ENCODE measurements at regions not wholly inside any gene's neighbourhood (a gene's known extent, or its start where the extent isn't known, plus 50 kb on each side); places are given as distances from the start of the nearest gene placed in this dataset.

- H3K4me1 ChIP-seq (ENCODE audit: insufficient read depth) = no peaks in the 10 kb centered on the region
- H3K36me3 ChIP-seq (ENCODE audit: insufficient read depth) = no peaks in the 10 kb centered on the region
- no peaks in the 10 kb centered on the region for H4K20me1 ChIP-seq (replicated peaks; ENCODE audit: insufficient read depth)
- no peak overlapping the region for H3K27ac Mint-ChIP-seq
- H3K4me2 ChIP-seq = no peak overlapping the region
- no peak overlapping the region for H3K4me3 ChIP-seq
- H3K4me1 Mint-ChIP-seq = 0 out of 3 replicates have a peak, but pooled peaks cover 2% of the 10 kb centered on the region
- H2AFZ ChIP-seq = no peak overlapping the region
- no peaks in the 10 kb centered on the region; the same call in 1 of the 2 replicates for H3K9me2 ChIP-seq (ENCODE audit: insufficient read depth)
- no peaks in the 10 kb centered on the region for H3K27me3 Mint-ChIP-seq (ENCODE audit: insufficient read depth, low read depth, poor library complexity)
- H3K79me2 ChIP-seq (replicated peaks; ENCODE audit: insufficient read depth) = no peaks in the 10 kb centered on the region
- H3F3A ChIP-seq (replicated peaks; ENCODE audit: low read depth) = no peaks in the 10 kb centered on the region
- H3K9me3 Mint-ChIP-seq = no peaks in the 10 kb centered on the region
- no peak for ATAC-seq
- TF ChIP-seq REST (IDR thresholded peaks at IDR 0.05; ENCODE audit: unreplicated experiment) = no peak
- no peak for TF ChIP-seq CREB1 (CRISPR knock-in tag; IDR thresholded peaks at IDR 0.05; ENCODE audit: low read depth)
- no peak for TF ChIP-seq ZNF331 (CRISPR knock-in tag; IDR thresholded peaks at IDR 0.05; ENCODE audit: low read depth)
- no peak for TF ChIP-seq ZNF114 (CRISPR knock-in tag; IDR thresholded peaks at IDR 0.05)
- no peak for TF ChIP-seq EZH2phosphoT487 (IDR thresholded peaks at IDR 0.05; ENCODE audit: unreplicated experiment)
- no peak for TF ChIP-seq ZNF462 (CRISPR knock-in tag; IDR thresholded peaks at IDR 0.05)
- no peak for TF ChIP-seq NANOG (IDR thresholded peaks at IDR 0.05; ENCODE audit: borderline replicate concordance)
- no peak for TF ChIP-seq POLR2AphosphoS5 (IDR thresholded peaks at IDR 0.05; ENCODE audit: low read depth)
- TF ChIP-seq ETS1 (IDR thresholded peaks at IDR 0.05) = no peak
- TF ChIP-seq STAT1 (IDR thresholded peaks at IDR 0.05; ENCODE audit: unreplicated experiment) = no peak
- no peak for TF ChIP-seq CTCF (conservative IDR thresholded peaks at IDR 0.05; ENCODE audit: low read depth in 2 of 2)
- TF ChIP-seq EZH2 (IDR thresholded peaks at IDR 0.05; ENCODE audit: low read depth, unreplicated experiment) = no peak
- TF ChIP-seq JUNB (IDR thresholded peaks at IDR 0.05; ENCODE audit: unreplicated experiment) = no peak
- no peaks in the 10 kb centered on the region for H3K27me3 ChIP-seq (ENCODE audit: insufficient read depth)
- no peaks in the 10 kb centered on the region for H3K36me3 Mint-ChIP-seq (ENCODE audit: low read depth)
- DNase-seq (ENCODE audit: low spot score) = no peak
- no peak overlapping the region for H3K27ac ChIP-seq (ENCODE audit: low read depth)
- no peak overlapping the region for H3K4me3 Mint-ChIP-seq
These were observed 396.2 kb upstream of the F9 start for GRCh38 chrX:139134316-139134715.
